Bronchial epithelial cell (primary cell): ENCODE measurements at regions not wholly inside any gene's neighbourhood (a gene's known extent, or its start where the extent isn't known, plus 50 kb on each side); places are given as distances from the start of the nearest gene placed in this dataset.

Experiments used
- DNase-seq: peaks from one replicate; pipeline ENCODE4 v3.0.0-alpha.2; 2010; ENCODE audit warnings: low read depth
- FAIRE-seq: peaks from 2 replicates; lab custom pipeline; 2011; peaks lifted over from hg19 to GRCh38; lab: Jason Lieb, UNC
- H3K27me3 ChIP-seq: 2 replicates; pipeline ENCODE4 v1.5.1; 2011; ENCODE audit warnings: low read length; ENCODE audit not compliant: control insufficient read depth, insufficient read depth
- H3K36me3 ChIP-seq: 2 replicates; pipeline ENCODE4 v1.5.1; 2011; ENCODE audit warnings: low read length; ENCODE audit not compliant: control insufficient read depth, insufficient read depth
- H3K4me3 ChIP-seq: 2 replicates; pipeline ENCODE4 v1.5.1; 2011; ENCODE audit warnings: mild to moderate bottlenecking, low read depth, low read length, control low read depth
- TF ChIP-seq, protein P1 (sequence below): IDR thresholded peaks from 2 replicates; pipeline ENCODE4 v1.5.1; 2011; ENCODE audit warnings: mild to moderate bottlenecking, moderate library complexity, low read length, control low read depth, inconsistent platforms; ENCODE audit not compliant: insufficient read depth, severe bottlenecking

DNA sequence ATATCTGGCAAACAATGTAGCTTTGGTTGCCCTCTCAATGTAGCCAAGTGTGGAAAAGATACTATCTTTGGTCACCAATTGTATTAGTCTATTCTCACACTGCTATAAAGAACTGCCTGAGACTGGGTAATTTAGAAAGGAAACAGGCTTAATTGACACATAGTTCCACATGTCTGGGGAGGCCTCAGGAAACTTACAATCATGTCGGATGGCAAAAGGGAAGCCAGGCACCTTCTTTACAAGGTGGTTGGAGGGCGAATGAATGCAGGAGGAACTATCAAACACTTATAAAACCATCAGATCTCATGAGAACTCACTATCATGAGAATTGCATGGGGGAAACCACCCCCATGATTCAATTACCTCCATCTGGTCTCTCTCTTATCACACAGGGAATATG is 133.1 kb upstream of the TBCA start:
- FAIRE-seq (no peak), DNase-seq (no peak)
- H3K36me3 ChIP-seq, result no peaks in the 10 kb centered on the region
- TF ChIP-seq, protein P1, sequence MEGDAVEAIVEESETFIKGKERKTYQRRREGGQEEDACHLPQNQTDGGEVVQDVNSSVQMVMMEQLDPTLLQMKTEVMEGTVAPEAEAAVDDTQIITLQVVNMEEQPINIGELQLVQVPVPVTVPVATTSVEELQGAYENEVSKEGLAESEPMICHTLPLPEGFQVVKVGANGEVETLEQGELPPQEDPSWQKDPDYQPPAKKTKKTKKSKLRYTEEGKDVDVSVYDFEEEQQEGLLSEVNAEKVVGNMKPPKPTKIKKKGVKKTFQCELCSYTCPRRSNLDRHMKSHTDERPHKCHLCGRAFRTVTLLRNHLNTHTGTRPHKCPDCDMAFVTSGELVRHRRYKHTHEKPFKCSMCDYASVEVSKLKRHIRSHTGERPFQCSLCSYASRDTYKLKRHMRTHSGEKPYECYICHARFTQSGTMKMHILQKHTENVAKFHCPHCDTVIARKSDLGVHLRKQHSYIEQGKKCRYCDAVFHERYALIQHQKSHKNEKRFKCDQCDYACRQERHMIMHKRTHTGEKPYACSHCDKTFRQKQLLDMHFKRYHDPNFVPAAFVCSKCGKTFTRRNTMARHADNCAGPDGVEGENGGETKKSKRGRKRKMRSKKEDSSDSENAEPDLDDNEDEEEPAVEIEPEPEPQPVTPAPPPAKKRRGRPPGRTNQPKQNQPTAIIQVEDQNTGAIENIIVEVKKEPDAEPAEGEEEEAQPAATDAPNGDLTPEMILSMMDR, result no peak
- H3K4me3 ChIP-seq, result no peak overlapping the region
- H3K27me3 ChIP-seq, result no peaks in the 10 kb centered on the region

DNA sequence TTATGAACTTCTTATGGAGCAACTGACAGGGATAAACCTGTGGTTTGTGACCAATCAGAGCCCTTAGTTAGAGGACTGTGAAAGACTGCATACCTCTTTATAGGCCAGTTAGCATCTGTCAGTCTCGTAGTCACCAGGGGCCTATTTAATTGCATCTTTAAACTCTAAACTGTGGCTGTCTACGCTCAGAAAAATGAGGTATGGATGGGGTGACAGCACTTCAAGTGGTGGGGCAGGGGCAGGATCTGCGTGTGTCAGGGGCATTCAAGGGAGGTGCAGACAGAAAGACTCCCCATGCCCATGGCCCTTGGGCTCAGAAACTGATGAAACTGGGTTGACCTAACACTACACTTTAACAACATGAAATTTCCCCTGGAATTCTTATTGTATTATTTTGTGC is 132.6 kb upstream of the TBCA start:
- H3K4me3 ChIP-seq, result no peak overlapping the region
- no peaks in the 10 kb centered on the region for H3K36me3 ChIP-seq
- H3K27me3 ChIP-seq, result no peaks in the 10 kb centered on the region
- DNase-seq (no peak), FAIRE-seq (no peak)
- TF ChIP-seq, protein P1, result no peak

DNA sequence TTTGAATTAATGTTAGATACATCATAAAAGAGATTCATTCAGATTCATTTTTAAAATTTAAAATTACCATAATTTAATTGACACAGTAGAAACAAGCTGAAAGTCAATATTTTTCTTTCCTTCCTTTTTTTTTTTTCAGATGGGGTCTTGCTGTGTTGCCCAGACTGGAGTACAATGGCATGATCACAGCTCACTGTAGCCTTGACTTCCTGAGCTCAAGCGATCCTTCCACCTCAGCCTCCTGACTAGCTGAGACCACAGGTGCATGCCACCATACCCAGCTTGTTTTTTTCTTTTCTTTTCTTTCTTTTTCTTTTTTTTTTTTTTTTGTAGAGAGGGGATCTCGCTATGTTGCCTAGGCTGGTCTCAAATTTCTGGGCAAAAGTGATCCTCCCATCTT is 131.6 kb upstream of the TBCA start:
- Histone ChIP-seq H3K27me3 (no peaks in the 10 kb centered on the region), H3K4me3 (no peak overlapping the region), H3K36me3 (no peaks in the 10 kb centered on the region)
- TF ChIP-seq, protein P1, result no peak
- DNase-seq (no peak), FAIRE-seq (no peak)

DNA sequence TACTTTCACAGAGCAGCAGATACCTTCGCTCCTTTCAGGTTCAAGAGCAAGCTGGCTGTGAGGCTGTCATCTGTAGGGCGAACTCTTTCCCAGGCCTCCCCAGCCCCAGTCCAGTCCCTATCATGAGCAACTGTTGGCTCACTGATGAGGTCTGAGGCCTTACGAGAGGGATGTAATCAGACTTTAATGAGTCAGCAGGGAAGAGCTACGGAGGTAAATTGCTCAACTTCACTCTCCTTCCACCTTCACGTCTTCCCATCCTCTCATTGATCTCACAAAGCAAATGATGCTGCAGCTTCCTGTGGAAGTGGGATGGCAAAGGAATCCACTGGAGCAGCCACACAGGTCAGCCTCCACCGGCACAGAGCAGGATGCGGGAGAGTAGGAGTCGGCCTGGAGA is 130.7 kb upstream of the TBCA start:
- DNase-seq (peak; percentile 88), FAIRE-seq (peak; percentile 97)
- TF ChIP-seq, protein P1, result no peak
- H3K4me3 ChIP-seq, result no peak overlapping the region
- no peaks in the 10 kb centered on the region for H3K36me3 ChIP-seq
- no peaks in the 10 kb centered on the region for H3K27me3 ChIP-seq

DNA sequence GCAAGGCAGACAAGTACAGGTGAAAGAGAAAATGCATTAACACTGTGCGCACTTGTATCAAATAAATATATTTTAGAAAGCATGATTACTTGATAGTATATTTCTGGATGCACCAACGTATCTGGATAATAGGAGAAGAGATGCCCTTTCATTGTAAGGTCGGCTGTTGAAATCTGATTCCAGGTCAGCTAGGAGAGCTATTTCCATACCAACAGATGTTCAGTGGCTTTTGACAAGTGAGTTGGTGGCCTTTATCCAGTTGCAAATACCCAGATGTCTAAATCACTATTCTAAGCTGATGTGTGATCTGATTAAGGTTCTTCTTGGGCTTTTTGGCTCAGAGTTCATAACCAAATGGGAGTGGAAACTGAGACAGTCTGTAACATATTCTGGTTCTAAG is 128.2 kb upstream of the TBCA start:
- no peaks in the 10 kb centered on the region for H3K27me3 ChIP-seq
- TF ChIP-seq, protein P1, result no peak
- DNase-seq (no peak), FAIRE-seq (no peak)
- H3K36me3 ChIP-seq, result no peaks in the 10 kb centered on the region
- no peak overlapping the region for H3K4me3 ChIP-seq

DNA sequence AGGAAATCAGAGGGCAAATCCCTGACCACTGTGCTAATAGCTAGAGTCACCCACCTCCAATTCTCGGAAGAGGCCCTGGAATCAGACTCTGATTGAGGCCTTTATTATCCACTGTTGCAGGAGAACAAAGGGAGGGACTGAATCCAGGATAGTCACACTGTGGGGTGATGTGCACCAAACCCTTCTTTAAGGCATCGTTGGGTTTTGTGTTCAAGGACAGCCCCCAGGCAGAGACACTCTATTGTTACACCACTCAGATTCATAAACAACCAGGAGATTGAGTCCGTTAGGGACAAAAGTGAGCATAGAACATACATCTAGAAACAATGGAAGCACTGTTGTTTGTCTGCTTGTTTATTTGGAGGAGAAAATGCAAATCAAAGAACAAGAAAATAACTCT is 124.6 kb upstream of the TBCA start:
- DNase-seq, result no peak
- TF ChIP-seq, protein P1, result no peak
- no peak overlapping the region for H3K4me3 ChIP-seq
- no peak for FAIRE-seq
- no peaks in the 10 kb centered on the region for H3K27me3 ChIP-seq
- no peaks in the 10 kb centered on the region for H3K36me3 ChIP-seq
